NK-92 treated with Interleukin-12 subunit alpha and Interleukin-12 subunit beta, amount 100 ng/mL, for 24 hours (cell line): ENCODE measurements at regions not wholly inside any gene's neighbourhood (a gene's known extent, or its start where the extent isn't known, plus 50 kb on each side); places are given as distances from the start of the nearest gene placed in this dataset.

Experiments used
- DNase-seq: peaks from one replicate; lab custom pipeline; 2025; lab: John Stamatoyannopoulos, UW

DNA sequence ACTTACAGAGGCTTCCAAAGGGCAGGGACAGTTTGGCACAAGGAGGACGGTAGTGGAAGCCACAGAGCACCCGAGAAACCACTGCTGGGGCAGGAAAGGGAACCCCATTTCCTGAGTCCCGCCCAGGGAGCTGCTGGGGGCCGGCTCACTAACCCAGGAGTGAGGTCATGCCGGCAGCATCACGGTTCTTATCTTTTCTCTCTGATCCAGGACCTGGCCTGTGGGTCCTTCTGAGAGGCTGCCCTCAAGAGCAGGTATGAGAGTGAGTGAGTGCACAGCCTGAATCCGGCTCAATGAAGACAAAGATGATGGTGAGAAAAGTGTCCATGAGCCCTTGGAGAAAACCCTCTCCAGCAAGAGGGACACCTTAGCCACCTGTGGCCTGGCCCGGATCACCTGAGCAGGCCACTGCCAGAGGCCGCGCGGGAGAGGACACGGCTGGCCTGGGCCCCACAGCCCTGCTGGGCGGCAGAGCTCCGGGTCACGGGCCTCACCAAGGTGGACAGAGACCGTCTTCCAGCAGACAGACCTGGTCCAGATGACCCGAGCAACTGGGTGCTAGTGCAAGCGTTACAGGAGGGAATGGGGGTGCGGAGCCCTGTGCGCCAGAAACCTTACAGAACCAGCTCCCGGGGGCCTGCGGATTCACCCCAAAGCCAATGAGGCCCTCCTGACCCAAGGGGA lies 94.9 kb downstream of the RIPK4 start:
- DNase-seq: no peak

GRCh38 chr21:41671212-41671762 lies 95.6 kb downstream of the RIPK4 start:
- no peak for DNase-seq

- no peak for DNase-seq
These were observed 96.6 kb downstream of the RIPK4 start for GRCh38 chr21:41670056-41670805.

DNA sequence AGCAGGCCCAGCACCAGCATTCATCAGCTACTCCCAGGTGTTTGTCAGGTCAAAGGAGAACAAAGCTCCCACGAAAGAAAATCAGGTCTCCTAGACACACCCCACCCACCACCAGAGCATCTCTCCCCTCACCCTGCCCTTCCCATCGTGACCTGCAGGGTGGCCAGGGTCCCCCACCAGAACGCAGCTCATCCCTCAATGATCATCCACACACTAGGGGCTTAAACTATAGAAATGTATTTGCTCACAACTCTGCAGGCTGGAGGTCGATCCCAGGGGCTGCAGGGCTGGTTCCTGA lies 97.4 kb downstream of the RIPK4 start:
- no peak for DNase-seq

DNA sequence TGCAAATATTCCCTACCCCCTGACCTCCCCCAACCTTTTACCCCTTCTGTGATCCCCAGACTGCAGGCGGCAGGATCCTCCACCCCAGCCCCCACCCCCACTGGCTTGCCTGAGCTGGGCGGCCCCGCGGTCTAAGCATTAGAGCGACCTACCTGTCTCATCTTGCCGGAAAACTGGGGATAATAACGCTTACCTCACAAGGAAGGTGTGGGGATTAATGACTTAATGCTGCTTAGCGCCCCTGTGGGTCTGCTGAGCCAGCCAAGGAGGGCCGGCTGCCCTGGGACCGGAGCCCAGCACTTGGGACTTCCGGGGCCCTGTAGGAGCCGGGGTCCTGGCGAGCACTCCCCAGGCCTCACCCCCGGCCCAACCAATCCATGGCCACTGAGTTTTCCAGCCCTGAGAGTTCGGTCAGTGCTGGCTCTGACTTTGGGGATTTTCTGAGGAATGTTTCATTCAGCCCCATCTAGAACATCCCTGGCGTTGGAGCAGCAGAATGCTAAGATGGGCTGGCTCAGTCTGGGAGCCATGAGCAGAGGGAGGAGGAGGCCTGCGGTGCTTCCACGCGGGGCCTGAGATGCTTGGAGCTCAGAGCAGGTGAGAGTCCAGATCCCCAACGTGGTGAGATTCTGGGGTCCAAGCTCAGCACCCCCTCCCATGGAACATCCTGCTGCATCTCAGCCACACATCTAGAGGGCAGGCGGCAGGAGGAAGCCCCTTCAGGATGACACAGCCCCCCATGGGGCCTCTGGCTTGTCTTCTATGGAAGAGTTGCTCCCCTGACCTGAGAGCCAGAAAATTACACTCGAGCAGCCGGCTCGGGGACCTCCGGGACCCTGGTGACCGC lies 97.9 kb downstream of the RIPK4 start:
- DNase-seq: no peak

DNA sequence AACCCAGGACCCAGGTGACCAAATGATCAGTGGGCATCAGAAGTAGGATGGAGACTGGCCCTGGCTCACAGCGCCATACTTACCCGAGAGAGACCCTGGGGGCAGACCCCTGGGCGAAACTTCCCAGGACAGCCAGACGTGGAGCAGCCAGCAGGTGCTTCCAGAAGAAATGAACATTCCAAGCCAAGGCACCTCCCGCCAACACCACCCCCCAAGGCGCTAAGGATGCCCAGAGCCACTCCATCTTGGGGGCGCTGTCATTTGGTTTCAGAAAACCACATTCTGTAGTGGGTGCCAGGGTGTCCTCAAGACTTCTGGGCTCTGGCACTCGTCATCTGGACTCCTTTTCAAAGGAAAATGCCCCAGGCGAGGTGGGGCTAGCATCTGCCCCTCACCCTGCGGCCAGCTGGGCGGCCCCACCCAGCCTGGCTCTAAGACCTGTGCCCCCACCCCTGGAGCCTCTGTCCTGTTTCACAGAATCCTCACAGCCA lies 98.8 kb downstream of the RIPK4 start:
- DNase-seq: no peak

DNA sequence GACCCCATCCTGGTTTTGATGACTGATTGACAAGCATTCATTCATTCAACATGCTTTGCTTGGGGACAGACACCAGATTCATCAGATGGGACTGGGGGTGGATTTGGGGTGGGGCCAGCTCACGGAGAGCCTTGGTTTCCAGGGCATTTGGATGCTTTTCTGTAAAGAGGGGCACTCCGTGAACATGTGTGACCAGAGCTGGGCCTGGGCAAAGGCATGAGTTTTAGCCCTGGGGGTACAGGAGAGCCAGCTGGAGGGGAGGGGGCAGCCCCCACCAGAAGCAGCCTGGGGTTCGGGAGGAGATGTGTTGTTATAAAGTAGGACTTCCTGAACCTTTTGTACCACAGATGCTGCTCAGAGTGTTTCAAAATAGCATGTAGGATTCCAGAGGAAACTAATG lies 99.7 kb downstream of the RIPK4 start:
- no peak for DNase-seq

DNA sequence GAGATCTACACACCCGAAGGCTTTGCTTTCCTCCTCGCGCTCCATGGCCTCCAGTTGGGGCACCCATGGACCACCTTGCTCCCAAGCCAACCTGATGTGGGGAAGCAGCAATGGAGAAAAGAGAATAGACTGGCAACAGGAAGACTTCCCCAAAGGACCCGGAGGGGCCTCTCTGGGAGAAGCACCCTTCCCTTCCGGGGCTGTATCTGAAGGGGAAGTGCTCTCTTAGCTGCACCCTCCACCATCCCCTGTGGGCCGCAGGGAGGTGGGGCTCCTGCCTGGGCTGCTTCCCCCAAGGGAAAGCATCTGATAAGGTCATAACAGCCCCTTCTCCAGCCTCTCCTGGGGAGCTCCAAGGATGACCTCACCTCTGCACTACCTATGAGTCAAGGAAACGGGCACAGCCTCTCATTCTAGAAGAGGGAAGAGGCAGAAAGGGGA lies 100.2 kb downstream of the RIPK4 start:
- DNase-seq: no peak

DNA sequence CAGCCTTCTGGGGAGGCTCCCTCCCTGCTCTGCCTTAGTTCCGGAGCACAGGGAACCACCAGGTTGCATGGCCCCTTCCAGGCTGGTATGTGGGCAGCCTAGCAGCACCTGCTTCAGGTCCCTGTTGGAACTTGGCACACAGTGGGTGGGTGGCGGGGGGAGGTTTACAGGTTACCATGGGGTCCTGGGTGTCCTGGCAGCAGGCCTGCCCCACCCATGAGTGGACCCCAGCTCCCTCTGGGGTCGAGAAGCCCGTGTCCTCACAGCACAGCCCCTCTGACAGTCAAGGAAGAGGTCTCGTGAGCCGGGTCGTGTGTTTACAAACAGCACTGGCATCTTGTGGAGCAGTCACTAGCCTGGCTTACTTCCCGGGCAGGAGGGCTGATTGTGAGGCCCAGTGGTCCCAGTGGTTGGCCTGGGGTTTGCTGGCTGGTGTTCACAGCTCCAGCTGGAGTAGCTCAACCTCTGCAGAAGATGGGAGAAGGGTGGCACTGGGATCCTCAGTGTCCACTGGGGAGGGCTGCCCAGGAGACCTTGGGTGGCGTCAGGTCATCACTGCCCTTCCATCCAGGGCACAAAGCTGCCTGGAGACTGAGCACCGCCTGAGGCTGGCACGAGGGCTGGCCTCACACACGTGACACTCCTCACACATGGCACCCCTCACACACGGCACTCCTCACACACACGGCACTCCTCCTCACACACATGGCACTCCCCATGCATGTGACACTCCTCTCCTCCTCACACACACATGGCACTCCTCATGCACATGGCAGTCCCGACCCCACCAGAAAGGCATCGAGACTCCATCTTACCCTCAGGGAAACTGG lies 100.9 kb downstream of the RIPK4 start:
- DNase-seq: no peak

- DNase-seq: no peak
These were observed 101.7 kb downstream of the RIPK4 start for GRCh38 chr21:41664881-41665765.

DNA sequence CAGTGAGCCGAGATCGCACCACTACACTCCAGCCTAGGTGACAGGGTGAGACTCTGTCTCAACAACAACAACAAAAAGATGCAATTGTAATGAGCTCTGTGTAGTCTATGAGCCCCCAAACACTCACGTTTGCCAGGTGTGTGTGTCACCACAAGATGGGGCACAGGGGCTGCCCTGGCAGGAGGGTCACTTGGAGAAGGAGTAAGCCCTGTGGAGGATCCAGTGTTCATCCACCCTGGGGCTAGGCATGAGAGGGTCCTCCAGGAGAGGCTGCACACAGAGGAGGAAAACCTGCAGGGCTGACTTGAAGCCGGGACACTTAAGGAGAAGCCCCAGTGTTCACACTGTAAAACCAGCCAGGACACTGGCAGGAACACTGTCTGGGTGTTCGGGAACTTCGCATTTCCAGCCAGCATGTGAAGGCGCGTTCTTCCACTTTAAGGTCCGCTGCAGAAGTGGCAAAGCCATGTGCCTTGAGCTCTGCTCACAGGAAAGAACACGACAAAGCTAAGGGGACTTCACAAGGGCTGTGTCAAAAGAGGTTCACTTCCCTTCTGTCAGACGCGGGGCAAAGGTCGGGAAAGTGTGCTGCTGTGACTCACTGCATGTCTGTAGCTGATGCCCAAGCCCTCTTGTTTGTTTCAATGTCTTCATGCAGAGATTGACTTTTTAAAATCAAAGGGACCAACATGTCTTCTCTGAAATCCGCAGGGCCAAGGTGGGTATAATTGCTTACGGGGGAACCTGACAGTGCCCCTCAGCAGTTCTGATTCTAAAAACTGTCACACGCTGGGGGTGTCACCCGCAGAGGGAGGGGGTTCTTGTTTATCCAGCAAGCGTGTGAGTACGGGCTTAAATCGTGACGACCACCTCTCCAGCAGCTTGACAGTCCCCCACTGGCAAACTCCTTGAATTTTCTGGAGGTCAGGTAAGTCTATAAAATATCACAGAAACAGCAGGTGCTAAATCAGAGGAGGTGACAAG lies 102.8 kb downstream of the RIPK4 start:
- no peak for DNase-seq

- no peak for DNase-seq
These were observed 104.1 kb downstream of the RIPK4 start for GRCh38 chr21:41662761-41663160.

DNA sequence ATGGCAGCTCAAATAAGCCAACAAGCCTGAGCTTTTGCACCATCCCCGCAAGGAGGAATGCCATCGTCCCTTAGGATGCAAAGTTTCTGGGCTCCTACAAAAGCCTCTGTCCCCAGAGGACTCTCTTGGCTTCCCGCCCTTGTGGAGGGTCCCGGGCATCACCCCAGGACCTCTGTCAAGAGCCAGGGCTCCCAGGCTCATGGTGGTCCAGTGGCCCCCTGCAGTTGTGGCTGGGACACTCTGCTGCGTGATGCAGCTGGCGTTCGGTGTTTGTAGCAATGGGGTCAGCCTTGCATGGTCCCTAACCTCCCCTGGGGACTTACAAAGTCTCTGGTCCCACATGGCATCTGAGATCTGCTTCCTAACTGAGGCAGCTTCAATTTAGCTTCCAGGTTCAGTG lies 104.7 kb downstream of the RIPK4 start:
- DNase-seq: no peak

GRCh38 chr21:41660748-41661147 lies 106.1 kb downstream of the RIPK4 start:
- DNase-seq: no peak

GRCh38 chr21:41659791-41660560 lies 106.9 kb downstream of the RIPK4 start:
- DNase-seq: no peak

DNA sequence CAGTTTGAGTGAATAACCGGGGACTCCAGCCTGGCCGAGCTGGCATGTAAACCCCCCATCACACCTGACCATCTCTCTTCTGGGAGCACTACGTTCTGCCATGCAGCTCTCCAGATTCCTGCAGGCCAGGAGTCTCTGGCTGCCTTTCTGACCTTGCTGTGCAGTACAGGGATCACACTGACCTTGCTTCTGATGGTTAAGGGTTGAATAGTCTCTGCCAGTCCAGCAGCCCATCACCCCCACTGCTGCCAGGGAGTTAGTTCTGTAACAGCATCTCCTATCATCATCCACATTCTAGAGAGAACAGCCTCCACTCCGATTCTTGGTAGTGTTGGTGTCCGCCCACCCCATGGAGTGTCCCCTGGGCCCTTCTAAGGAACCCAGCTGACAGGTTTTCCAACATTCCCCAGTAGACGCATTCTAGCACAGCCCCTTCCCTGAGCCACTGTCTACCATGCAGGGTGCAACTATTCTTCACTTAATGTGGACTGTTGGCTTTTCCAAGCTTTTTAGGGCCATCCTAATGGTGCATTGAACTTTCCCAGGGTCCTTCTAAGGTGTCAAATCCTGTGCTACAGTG lies 109.8 kb downstream of the RIPK4 start:
- DNase-seq: no peak

- no peak for DNase-seq
These were observed 111.6 kb downstream of the RIPK4 start for GRCh38 chr21:41655259-41655658.

DNA sequence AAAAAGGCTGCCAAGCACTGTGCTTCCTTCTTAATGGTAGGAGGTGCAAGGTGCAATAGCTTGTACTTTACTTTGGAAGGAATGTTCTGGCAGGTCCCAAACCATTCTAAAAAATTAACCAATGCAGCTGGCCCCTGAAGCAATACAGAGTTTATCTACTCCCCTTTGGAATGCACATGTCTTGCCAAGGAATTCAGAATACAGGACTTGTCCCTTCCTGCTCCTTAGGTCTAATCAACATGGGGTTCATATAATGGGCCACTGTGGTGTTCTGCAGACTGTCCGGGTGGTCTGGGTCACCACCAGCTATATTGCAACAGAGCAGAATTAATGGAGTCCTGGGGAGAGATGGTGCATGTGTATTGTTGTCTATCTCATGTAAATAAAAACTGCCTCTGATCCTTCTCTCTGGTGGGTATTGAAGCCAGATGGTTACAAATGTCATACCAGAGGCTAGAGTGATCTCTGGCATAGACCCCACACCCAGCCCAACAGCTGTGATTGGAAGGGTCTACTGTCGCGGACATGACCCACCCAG lies 112.8 kb downstream of the RIPK4 start:
- DNase-seq: no peak
